ES-I3 (cell line): ENCODE measurements at regions not wholly inside any gene's neighbourhood (a gene's known extent, or its start where the extent isn't known, plus 50 kb on each side); places are given as distances from the start of the nearest gene placed in this dataset.

Experiments
- H3K36me3 ChIP-seq: 2 replicates; pipeline ENCODE4 v1.6.1; 2013; ENCODE audit warnings: mild to moderate bottlenecking, low read length, control low read depth, moderate library complexity; ENCODE audit not compliant: insufficient read depth
- H3K4me1 ChIP-seq: 2 replicates; pipeline ENCODE4 v1.6.1; 2013; ENCODE audit warnings: mild to moderate bottlenecking, control low read depth, low read length; ENCODE audit not compliant: insufficient read depth
- H3K9ac ChIP-seq: 2 replicates; pipeline ENCODE4 v1.6.1; 2013; ENCODE audit warnings: low read depth, mild to moderate bottlenecking, low read length, moderate library complexity
- H3K9me3 ChIP-seq: 2 replicates; pipeline ENCODE4 v1.6.1; 2013; ENCODE audit warnings: mild to moderate bottlenecking, low read length, moderate library complexity; ENCODE audit not compliant: control insufficient read depth, insufficient read depth

DNA sequence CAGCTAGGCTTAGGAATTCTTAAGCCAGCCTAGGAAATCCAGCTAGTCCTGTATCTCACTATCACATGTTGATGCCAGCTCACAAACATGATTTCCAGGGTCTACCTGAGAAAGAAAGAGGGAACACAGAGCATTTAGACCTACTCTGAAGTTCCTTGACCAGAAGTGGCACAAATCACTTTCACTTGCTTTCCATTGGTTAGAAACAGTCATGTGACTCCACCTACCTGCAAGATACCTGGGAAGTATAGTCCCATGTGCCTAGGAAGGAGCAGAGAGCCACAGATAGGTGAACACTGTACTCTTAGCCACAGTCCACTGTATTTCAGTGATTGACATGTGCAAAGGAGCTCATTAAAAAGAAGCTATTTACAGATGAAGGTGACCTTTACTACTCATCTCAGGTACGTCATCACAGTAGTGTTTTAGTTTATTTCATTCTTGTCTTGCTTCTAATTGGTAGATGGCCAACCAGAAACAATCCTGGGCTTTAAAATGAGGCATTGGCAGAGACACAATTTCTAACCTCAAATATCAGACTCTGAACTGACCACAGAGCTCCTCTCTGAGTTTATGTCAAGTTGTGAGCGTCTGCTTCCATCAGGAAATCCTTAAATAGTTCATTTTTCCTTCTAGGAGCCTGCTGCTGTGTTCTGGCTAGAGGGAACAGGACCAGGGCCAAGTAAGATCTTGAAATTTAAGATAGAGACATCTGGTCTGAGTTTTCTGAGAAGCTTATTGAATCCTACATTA, 340.7 kb downstream of the TLE4 start:
- Histone ChIP-seq H3K9me3 (no peaks in the 10 kb centered on the region), H3K9ac (no peak overlapping the region), H3K4me1 (no peaks in the 10 kb centered on the region), H3K36me3 (no peaks in the 10 kb centered on the region)

DNA sequence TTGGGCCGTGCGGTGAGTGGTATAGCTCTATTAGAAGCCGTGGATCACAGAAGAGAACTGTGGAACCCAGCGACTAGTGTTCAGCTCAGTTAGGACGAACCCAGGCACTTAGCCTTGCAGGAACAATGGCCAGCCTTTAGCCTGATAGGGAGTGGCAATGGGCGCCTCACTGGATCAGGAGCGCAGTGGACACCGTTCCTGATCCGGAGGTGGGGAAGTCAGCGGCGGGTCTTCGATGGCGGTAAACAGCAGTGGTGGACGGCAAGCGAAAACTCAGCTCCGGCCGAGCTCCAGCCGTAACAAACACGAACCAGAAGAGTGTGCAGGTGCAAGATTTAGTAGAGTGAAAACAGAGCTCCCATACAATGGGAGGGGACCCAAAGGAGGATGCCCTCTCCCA, 340.0 kb downstream of the TLE4 start:
- H3K9ac ChIP-seq, result no peak overlapping the region
- no peaks in the 10 kb centered on the region for H3K36me3 ChIP-seq
- no peaks in the 10 kb centered on the region for H3K4me1 ChIP-seq
- no peaks in the 10 kb centered on the region for H3K9me3 ChIP-seq

DNA sequence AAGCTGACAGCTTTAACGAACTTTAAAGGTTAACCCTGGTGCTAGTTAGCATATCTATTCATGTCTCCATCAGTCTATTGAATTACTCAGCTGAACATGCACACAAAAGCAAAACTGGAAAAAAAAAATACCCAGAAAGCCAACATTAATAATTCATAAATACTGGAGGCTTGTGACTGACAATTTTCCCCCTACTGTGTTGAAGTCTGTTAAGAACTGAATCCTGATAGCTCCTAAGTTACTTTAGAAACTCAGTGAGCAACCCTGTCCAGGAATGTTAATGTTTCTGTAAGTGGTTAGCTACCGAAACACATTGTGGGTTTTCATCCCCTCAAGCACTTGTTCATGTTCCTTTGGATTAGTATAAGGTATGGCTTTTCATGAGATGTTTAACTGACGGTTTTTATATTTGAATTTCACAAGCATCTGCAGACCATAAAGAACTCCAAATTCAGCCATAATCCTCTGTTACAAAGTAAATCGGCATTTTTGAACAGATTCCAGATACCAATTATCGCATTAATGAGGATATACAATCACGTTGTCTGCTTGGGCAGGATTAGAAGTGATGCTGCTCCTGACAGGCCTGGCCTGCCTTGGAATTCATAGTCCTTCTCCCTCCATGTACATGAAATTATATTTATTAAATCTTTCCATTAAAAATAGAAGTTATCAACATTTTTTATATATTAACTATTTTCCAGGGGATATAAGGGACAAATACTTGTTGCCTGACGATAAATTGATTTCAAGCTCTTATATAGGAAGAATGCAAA, 331.2 kb downstream of the TLE4 start:
- no peaks in the 10 kb centered on the region for H3K4me1 ChIP-seq
- no peaks in the 10 kb centered on the region for H3K36me3 ChIP-seq
- no peaks in the 10 kb centered on the region for H3K9me3 ChIP-seq
- H3K9ac ChIP-seq, result no peak overlapping the region

DNA sequence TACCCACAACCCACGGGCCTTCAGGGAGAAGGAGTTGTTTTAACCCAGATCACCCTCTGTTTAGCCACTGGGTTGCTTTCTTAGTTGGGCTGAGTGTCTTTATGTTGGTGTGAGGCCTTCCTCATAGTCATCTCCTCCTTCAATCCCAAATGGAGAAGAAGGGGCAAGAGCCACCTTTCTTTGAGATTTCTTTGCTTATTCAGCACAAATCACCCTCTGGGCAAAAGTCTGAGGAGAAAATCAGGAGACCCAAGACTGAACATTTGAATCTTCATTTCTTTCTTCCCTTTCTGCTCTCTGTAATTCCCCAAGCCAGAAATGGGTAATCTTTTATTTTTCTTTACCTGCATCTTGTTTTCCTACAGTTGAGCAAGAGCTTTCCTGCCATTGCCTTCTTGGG, 329.0 kb downstream of the TLE4 start:
- H3K9ac ChIP-seq, result no peak overlapping the region
- H3K9me3 ChIP-seq, result no peaks in the 10 kb centered on the region
- no peaks in the 10 kb centered on the region for H3K4me1 ChIP-seq
- no peaks in the 10 kb centered on the region for H3K36me3 ChIP-seq

DNA sequence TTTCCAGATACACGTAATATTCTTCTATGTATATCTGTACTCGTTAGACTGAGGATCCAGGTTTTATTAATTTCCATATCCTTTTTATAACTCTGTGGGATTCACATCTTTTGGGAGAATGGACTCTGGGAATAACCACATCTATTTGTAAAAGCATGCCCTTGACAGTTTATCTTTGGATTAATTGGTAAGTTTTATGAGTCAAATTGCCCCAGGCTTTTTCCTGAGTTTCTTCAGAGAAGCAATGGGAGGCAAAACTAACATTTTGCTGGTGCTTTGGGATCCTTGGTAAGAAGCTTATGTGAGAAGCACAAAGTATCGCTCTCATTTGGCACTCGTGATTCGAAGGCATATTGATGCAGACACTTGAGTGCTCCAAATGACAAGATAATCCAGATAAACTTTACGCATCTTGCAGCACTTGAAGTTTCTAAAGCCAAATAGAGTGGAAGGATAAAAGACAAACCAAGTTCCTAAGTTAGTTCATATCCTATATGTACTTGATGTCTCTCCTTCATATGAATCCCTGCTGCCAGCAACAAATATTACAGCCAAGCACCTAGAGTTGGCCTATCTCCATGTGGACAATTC, 324.7 kb downstream of the TLE4 start:
- H3K9ac ChIP-seq, result no peak overlapping the region
- H3K9me3 ChIP-seq, result no peaks in the 10 kb centered on the region
- H3K36me3 ChIP-seq, result no peaks in the 10 kb centered on the region

DNA sequence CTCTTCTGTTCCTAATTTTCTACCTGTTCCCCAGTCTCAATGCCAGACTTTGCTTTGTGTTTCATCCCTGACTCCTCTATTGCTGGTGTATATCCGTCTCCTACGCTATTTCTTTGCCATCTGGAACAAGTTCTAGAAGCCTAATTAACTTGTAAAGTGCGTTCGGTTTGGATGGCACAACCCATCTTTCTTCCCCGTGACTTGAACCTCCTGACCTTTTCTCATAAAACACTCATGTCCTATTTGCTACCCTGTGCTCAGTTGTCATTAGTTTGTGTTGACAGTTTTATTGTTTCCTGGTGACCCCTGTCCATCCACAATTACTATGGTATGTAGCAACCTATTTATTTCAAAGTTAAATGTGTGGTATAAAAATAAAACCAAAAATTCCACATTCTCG, 323.5 kb downstream of the TLE4 start:
- H3K4me1 ChIP-seq, result no peaks in the 10 kb centered on the region
- no peaks in the 10 kb centered on the region for H3K9me3 ChIP-seq
- H3K9ac ChIP-seq, result no peak overlapping the region
- H3K36me3 ChIP-seq, result no peaks in the 10 kb centered on the region

More for the DNA sequence above, 324.7 kb downstream of the TLE4 start:
- no peaks in the 10 kb centered on the region for H3K4me1 ChIP-seq

DNA sequence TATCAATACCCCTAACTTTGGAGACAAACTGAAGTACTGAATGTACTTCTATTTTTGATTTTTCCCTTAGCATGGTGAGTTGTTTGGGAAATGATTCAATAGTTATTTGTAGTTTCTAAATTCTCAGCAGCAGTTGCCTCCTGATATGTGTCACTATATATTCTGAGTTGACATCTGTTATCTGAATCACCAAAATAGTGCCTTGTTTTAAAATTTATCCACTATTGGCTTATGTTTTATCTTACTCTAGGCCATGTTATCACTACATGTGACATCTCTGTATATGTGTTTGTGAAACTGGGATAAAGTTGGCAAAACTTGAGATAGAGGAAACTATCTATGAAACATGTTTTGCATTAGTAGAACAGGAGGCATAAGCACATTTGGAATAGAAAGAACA, 317.6 kb downstream of the TLE4 start:
- Histone ChIP-seq H3K9me3 (no peaks in the 10 kb centered on the region), H3K4me1 (no peaks in the 10 kb centered on the region), H3K36me3 (no peaks in the 10 kb centered on the region), H3K9ac (no peak overlapping the region)

DNA sequence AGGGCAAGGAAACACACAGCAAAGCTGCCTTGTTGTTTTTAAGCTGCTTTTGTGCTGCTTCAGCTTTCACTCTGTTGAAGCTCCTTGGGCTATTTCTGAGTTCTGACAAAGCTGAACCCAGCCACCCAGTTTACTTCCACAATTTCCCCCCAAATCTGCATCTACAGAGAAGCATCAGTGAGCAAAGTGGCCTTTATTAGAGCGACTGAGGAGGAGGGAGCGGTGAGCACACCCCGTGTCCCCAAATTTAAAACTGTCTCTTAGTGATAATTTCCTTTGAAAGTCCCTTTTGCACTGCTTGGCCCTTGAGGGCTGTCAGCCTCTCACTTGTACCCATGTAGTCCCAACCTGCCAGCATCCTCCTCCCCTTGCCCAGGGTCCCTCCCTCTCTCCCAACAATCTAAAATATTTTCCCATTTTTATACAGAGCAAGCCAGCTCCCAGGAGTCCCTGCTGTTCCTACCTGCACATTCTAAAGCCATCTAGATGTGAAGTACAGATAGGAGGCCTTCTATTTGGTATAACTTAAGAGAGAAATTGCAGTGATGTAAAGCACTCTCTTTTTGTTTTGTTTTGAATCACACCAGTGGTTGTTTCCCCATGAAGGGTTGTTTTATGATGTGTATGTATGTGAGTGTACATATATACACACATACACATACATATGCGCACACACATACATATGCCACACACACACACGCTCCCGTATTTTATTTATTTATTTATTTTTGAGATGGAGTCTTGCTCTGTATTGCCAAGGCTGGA, 313.5 kb downstream of the TLE4 start:
- H3K9ac ChIP-seq, result no peak overlapping the region
- H3K36me3 ChIP-seq, result no peaks in the 10 kb centered on the region
- H3K9me3 ChIP-seq, result no peaks in the 10 kb centered on the region
- H3K4me1 ChIP-seq, result no peaks in the 10 kb centered on the region

DNA sequence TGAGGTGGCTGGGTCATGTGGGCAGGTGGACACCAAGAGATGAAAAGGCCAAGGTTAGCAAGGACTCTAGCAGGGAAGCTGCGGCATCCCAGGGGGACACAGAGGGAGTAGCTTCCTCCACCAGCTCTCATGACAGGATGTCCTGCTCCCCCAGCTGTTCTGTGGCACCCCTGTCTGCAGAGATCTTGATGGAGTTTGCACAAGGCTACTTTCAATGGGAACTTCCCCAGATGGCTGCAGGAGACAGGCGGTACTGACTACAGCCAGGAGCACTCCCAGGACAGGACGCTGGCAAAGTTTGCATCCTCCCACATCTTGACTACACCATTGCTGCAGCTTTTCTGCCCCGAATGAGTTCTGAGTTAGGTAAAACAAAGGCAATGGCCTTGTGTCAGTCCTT, 312.8 kb downstream of the TLE4 start:
- H3K4me1 ChIP-seq, result no peaks in the 10 kb centered on the region

DNA sequence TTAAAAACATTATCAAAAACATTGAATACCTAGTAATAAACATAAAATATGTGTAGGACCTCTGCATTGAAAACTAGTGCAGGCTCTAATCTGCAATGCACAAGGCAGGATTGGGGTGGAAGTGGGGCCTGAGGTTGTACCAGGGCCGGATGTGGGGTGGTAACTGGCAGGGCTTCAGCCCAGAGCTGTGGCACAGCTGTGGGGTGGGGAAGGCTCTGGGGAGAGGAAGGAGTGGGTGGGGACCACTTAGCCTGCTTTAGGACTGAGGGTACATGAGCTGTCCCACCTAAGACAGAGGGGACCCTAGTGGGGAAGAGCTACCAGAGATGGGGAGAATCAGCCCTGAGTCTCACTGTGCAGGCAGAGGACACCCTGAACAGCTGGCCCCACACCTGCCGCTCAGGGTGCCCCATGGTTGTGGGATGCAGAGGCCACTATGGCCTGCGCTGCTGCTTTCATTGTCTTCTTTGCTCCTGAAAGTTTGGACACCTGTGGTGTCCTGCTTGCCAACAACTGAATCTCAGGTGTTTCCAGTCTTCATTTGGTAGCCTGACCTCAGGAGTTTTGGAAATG, 311.4 kb downstream of the TLE4 start:
- Histone ChIP-seq H3K4me1 (no peaks in the 10 kb centered on the region), H3K9ac (no peak overlapping the region)

More for the DNA sequence above, 312.8 kb downstream of the TLE4 start:
- no peaks in the 10 kb centered on the region for H3K9me3 ChIP-seq
- H3K36me3 ChIP-seq, result no peaks in the 10 kb centered on the region
- H3K9ac ChIP-seq, result no peak overlapping the region

DNA sequence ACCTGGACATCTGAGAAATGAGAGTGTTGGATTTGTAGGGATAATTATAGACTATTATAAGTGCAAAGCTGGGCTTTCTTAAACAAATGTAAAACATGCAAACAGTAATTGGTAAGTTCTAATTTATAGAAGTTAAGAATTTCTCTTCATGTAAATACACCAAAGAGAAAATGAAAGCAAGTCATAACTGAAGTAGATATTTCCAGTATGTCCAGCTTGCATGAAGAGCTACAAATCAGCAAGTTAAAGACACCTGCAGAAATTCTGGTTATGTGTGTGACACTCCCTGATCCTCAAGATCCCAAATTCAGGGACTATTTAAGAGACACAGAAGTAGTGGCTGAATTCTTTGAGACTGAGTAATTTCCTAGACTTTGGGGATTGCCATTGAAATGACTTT, 308.9 kb downstream of the TLE4 start:
- no peaks in the 10 kb centered on the region for H3K9me3 ChIP-seq
- H3K9ac ChIP-seq, result no peak overlapping the region
- H3K4me1 ChIP-seq, result no peaks in the 10 kb centered on the region
- H3K36me3 ChIP-seq, result no peaks in the 10 kb centered on the region

More for the DNA sequence above, 311.4 kb downstream of the TLE4 start:
- Histone ChIP-seq H3K36me3 (no peaks in the 10 kb centered on the region), H3K9me3 (no peaks in the 10 kb centered on the region)

DNA sequence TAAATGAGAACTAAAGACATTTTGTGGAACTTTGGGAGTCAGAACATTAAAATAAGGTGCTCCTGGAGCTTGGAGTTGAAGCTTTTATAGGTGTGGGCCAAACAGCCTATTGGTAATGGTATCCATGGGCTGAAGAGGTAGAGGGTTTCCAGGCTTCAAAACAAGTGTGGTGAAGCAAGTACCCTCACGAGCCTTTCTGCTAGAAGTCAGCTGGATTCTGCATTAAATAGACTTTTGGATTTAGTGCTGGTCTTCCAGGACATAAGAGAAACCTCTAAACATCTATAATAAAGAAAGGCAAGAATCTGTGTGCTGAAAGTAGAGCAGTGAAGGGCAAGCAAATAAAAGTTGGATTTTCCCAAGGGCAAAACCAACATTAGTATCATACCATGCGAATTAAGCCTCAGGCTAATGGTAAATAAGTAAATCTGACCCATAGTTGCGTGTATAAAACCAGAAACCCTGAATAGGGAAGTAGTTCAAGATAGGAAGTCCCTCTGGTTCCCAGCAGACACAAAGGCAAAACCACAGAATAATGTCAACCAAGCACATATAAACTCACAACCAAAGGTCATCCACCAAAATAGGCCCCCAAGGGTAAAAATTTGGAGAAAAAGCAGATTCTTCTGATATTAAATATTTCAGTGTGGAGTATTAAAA, 306.3 kb downstream of the TLE4 start:
- Histone ChIP-seq H3K9ac (no peak overlapping the region), H3K9me3 (no peaks in the 10 kb centered on the region), H3K4me1 (no peaks in the 10 kb centered on the region)

DNA sequence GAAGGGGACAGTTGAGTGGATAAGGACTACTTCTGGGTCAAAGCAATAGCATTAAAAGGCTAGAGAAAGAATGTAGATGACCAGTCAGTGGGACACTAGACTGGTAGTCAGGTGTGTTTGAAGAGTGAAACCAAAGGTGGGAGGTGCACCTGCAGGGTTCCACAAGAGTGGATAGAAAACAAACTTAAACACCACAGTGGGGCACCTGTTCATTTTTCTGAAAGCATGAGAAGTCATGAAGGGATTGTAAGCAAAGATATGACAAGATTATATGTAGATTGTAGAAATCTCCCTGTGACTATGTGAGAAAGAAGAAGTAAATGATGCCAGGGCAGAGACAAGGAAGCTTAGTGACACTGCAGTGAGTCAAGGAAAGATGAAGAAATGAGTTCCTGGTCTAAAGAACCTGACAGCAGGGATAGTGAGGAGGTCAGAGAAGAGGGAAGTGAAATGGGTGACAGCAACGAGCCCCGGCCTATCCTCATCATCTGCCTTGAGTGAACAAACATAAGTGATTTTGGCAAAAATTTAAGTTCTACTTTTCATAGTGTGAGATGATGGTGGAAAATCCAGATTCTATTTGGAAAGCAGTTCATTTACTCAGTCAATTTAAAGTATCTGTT, 296.9 kb downstream of the TLE4 start:
- Histone ChIP-seq H3K4me1 (no peaks in the 10 kb centered on the region), H3K36me3 (no peaks in the 10 kb centered on the region), H3K9me3 (no peaks in the 10 kb centered on the region), H3K9ac (no peak overlapping the region)

More for the DNA sequence above, 306.3 kb downstream of the TLE4 start:
- no peaks in the 10 kb centered on the region for H3K36me3 ChIP-seq
